Fibroblast of the conjunctiva (primary cell): ENCODE measurements at regions not wholly inside any gene's neighbourhood (a gene's known extent, or its start where the extent isn't known, plus 50 kb on each side); places are given as distances from the start of the nearest gene placed in this dataset.
"Not testable (repeated sequence)": the region's sequence is repeated elsewhere in the genome, so short reads cannot be mapped to it uniquely, and the experiment has no call there.

Source experiments
- DNase-seq: peaks from one replicate; pipeline ENCODE4 v3.0.0-alpha.2; 2010; ENCODE audit warnings: low read depth

DNA sequence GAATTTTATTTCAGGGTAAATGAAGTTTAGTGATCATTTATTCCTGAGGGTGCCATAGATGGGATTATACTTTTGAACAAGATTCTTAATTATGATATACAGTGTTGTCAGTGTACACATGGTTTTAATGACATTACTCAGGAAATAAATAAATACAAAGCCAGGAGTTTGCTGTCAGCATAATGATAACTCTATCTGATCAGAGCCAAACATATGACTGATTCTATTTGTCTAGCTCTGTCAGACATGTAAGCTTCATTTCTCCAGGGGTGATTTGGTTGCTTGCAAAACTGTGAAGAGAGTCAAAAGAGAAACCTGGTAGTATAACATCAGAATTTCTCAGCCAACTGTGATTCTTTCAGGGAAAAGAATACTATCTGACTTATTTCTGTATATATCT lies 1425.8 kb upstream of the C9orf72 start:
- DNase-seq = no peak

DNA sequence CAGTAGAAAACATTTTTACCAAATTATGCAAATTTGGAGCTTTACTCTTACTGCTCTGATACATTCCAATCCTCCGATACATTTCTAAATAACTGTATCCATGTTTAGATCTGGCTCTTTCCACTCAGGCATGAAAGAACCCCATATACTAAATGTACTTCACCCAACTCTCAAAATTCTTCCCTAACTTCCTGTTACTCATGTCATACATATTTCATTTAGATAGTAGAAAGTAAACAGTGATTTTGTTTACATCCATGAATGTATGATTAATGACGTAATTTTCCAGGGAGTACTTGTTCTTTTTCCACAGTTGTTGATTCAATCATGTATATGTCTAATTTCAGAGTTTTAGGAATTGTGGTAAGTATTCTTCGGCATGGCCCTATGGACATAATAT lies 1426.5 kb upstream of the C9orf72 start:
- no peak for DNase-seq

DNA sequence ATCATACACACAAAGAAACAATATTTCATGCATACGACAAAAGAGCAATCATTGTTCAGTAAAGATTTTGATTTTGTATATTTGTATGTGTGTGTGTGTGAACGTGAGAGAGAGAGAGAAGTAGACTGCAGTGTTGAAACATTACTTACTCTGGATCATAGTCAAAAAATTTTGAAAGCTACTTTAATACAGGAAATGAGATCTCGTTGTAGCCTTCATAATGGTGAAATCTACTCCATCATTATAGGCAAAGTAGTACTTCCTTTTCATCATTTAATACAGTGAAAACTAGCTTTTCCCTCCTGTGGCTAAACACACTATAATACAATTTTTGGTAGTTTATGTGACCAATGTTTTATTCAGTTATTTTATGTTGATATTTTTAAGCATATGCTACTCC lies 1427.7 kb upstream of the C9orf72 start:
- no peak for DNase-seq

DNA sequence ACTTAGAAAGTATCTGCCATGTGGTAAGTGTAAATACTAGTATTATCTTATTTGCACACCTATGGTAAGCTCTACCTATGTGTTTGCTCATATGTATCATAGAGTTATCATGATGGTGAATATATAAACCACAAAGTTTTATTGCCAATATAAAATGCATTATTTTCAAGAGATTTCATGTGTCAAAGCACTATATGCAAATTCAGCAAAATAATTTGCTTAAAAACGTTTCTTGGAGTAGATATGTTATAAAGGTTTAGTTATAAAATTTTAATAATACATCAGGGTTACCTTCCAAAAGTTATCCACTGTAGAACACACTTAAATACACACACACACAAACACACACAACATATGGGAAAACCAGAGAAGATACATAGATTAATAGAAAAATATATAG lies 1431.7 kb upstream of the C9orf72 start:
- no peak for DNase-seq

DNA sequence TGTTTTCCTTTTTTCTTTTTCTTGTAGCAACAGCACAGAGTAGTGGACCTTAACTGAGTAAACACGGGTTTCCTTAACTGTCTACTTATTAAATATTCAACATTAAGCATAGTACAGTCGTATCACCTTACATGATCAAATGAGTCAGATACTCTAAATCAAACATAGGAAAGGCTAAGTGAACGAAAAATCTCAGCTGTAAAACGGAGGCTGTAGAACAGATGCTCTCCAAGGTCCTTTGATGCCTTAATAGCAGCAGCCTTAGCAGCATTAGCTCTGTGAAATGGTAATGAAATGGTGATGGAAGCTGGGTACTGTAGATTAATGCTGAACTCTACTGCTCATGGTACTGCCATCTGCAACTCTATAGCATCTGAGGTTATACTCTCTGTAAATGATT lies 1433.3 kb upstream of the C9orf72 start:
- no peak for DNase-seq

DNA sequence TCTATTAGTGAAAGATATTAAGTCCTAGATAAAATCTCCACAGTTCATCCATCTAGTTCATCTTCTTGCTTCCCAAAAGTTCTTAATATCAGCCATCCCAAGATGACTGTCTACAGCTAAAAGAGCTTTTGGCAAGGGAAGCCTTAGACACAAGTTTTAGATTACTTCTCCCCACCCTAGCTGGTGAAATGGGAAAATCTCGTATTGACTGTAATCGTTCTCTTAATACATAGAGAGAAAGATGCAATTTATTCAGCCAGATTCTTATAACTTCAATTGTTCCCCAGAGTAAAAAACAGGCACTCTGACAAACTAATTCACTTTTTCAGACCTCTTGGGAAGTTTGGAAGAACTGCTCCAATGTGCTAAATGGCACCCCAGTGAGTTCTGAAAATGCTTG lies 1439.6 kb upstream of the C9orf72 start:
- no peak for DNase-seq

DNA sequence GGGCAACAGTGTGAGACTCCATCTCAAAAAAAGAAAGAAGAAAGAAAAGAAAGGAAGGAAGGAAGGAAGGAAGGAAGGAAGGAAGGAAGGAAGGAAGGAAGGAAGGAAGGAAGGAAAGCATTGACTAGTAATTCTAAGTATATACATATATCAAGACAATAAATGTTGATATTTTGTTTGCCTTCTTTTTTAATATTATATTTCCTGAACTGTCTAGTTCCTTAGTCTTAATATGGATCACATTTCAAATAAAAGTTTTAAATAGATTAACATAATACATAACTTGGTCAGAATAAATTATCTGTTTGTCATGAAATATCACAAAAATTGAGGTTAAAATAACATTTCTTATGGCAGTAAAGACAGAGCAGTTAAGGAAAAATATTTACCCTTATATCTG lies 1448.4 kb upstream of the C9orf72 start:
- no peak for DNase-seq

DNA sequence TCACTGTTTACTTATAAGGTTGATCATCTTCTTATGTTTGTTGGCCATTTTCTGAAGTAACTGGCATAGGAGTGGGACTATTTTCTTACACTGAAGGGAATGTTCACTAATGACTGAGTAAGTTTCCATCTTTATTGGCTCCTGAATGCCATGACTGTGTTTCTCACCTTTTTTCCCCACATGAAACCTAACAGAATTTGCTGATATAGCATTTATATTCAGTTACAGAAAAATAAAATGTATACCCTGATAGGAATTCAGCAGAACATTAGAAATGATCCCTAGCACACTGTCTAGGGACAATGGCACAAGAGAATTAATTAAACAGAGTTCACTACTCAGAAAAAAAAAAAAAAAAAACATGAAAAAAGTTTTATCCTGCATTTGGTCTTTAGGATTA lies 1465.1 kb upstream of the C9orf72 start:
- no peak for DNase-seq

DNA sequence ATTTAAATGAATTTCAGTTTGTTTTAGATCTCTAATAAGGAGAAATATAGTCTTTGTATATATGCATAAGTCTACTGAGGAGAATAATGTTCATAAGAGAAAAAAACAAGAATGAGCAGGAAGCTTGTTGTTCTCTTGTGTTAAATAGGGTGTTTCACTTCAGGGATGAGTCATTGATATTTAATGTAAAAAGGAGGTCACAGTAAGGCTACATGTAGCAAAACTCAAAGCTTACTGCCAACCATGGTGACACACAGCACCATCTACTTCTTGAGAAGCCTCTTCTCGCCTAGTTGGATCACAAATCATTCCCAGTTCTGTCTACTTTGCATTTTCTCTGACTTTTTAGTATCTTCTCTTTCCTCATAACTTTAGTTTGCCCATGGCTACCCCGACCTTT lies 1466.0 kb upstream of the C9orf72 start:
- no peak for DNase-seq

DNA sequence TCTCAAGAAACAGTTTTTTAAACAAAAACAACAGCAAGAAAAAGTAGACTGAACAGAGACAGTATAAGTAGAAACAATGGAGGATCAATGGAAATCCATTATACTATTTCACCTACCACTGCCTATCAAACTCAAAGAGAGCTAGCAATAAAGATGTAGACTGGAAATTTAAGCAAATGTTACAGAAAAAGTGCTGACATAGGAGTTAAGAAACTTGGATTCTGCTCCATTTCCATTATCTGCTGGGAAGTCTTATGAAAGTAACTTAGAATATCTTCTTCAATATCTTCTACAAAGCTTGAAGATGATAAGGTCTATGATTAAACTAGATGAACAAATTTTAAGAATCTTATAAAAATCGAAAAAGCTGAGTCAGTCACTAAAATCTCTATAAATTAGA lies 1469.8 kb upstream of the C9orf72 start:
- no peak for DNase-seq

DNA sequence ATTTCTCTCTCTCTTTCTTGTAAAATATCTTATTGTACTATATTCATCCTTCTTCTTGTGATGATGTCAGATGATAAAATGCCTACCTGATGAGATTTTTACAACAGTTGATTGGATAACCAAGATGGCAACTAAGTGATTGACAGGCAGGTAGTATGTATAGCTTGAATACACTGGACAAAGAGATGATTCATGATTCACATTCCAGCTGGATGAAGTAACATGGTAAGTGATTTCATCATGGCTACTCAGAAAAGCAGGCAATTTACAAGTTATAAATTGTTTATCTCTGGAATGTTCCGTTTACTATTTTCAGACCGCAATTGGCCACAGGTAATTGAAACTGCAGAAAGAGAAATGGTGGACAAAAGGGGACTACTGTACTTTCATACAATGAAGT lies 1471.7 kb upstream of the C9orf72 start:
- DNase-seq = no peak

DNA sequence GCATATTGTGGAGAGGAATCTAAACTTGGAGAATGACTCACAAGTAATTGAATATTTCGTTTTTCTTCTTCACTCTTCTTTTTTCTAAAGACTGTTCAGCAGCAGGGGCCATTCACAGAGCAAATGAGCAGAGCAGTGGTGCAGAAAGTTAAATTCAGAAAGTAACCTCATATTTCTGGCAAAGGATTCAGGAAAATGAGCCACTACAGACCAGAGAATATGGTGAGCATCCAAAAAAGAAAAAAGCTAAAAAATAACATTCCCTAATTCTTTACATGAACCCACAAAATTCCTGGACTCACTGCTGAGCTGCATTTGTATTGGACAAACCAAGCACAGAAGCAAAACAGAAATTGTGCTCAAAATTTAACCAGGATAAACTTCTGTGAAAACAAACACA lies 1486.8 kb upstream of the C9orf72 start:
- DNase-seq = no peak

DNA sequence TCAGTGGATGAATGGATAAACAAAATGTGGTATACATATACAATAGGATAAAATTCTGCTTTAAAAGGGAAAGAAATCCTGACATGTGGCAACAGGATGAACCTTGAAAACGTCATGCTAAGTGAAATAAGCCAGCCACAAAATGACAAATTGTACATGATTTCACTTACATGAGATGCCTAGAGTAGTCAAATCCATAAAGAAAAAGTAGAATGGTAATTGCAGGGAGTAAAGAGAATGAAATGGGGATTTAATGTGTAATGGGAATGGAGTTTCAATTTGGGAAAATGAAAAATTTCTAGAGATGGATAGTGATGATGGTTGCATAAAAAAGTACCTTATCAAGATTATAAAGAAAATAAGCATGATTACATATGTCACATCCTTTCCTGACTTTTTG lies 1489.2 kb upstream of the C9orf72 start:
- DNase-seq = no peak

DNA sequence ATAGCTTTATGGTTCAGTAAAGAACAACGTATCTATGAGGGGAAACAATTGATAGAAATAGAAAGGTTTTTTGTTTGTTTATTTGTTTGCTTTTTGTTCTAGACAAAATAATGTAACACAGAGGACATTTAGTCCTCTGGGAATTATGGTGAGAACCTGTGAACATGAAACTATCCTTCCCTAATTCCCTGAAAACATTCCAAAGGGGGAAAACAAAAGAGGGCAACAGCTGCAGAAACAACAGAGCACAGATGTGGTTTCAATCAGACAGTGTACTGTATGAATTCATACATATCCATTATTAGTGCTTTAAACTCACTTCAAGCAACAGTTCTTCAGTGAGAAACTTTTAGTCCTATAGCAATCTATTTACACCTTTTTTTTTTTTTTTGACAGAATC lies 1489.8 kb upstream of the C9orf72 start:
- DNase-seq = no peak

DNA sequence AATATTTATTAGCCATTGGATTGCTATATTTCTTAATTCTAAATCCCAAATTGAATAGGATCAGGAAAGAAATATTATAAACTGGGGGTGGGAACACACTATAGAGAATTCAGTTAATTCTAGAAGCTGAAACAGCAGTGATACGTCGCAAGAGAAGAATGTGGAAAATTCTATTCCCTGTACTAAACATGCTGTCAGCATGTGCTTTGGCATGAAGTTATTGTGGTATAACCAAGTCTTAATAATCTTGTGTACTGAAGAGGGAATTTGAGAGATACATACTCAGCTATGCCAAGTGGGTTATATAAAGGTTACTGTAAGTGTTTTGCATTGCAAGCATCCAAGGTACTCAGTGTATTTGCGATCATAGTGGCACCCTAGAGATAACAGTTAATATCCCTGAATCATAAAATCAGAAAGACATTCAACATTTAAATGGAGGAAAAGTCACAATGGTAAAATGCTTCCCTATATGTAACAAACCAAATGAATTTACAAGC lies 1492.9 kb upstream of the C9orf72 start:
- DNase-seq = no peak

DNA sequence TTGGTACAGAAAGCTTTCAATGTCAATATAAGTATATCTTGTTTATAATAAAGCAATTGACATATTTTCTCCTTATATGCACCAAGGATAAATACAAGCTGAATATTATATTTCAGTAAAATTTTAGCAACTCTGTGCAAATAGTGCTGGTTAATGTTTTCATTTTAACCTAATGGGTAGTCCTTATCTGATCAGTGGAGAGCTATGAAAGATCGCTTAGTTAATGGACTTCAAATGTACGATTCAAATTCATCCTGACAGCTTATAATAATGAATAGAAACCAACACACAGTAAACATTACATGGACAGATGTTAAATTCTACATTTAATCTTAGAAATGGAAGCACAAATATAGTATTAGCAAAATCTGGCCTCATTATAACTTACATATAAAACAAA lies 1495.2 kb upstream of the C9orf72 start:
- no peak for DNase-seq

DNA sequence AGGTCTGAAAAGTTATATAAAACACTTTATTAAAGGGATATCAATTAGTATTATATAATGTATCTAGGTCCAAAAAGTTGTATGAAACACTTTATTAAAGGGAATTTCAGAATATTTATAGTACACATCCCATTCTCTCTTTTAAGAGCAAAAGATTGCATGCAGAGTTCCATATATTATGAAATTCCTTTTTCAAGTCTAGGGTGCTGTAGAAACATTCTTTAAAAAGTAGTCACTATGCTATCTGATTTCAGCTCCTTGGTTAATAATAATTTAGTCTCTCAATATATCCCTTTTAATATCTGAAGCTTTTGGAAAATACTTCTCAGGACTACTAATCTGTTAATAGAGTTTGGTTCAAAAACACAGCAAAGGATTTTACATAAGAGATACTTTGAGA lies 1496.1 kb upstream of the C9orf72 start:
- no peak for DNase-seq

DNA sequence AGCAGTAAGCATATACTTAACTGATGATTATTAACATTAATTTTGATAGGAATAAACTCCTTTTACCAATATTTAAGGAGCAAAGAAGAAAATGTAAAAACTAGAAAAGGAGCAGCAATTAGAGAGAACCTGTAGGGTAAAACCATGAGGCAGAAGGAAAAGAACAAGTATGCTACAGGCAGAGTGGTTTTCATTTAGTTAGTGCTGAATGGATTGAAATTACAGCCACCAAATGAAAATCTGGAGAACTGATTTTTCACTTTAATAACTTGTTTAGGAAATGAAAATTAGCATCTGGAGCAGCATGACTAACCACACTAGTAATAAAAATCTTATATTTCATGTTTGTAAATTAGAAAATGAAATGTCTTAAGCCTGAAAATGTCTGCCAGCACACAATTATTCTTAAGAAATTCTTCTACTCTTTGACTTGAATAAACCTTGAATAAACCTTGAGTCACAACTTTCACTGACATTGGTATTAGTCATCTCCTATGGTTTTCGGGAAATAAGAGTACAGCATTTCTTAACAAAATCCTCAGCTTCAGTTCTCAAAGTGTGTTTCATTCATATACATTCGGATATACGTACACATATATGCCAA lies 1504.9 kb upstream of the C9orf72 start:
- DNase-seq = peak; percentile 6

DNA sequence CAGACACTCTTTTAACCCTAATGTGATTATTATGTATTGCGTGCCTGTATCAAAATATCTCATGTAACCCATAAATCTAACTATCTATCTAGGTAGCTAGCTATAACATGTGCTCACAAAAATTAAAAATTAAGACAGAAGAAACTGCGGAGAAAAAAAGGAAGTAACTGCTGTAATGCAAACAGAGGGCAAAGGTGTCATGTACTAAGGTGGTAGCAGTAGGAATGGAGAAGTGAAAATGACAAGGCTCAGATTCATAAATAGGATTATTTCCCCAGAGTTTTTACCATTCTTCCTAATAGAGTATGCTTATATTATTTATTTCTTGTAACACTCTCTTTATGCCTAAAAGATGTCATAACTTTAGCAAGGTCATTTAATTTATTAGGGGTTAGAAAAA lies 1527.5 kb upstream of the C9orf72 start:
- DNase-seq = no peak

DNA sequence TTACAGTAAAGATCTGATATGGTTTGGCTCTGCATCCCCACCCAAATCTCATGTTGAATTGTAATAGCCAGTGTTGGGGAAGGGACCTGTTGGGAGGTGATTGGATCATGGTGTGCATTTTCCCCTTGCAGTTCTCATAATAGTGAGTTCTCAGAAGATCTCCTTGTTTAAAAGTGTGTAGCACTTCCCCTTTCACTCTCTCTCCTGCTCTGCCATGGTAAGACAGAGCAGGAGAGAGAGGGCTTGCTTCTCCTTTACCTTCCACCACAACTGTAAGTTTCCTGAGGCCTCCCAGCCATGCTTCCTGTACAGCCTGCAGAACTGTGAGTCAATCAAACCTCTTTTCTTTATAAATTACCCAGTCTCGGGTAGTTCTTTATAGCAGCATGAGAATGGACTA lies 1530.9 kb upstream of the C9orf72 start:
- DNase-seq = not testable (repeated sequence)

DNA sequence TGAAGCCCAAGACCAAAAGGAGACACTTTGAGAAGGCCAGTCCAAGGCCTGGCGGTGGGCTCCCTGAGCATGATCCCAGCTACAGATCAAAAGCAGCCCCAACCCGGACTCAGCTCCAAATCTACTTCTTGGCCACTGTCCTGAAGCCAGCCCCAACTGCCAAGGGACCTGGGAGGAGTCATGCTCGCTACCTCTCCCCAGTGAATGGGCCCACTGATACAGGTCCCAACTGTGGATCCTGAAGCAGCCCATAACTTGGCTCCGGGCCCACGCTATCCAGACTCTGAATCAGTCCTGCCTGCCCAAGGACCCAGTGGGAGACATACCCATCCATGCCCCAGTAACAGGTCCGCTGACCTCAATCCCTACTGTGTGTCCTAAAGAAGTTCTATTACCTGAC lies 1545.3 kb upstream of the C9orf72 start:
- no peak for DNase-seq

DNA sequence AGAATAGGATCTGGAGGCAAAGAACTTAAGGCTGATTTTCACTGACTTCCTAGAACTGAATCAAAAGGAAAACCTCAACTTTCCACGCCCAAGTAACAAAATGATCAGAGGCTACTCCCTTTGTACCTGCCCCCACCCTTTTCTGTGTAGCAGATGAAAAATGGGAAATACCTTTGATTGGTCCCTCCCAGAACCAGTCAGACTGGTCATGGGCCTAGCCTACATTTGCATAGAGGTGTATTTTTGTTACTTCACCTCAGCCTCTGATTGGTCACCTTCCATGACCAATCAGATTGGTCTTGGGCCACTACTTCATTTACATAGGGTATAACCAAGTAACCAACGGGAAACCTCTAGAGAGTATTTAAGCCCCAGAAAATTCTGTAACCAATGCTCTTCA lies 1553.5 kb upstream of the C9orf72 start:
- DNase-seq = no peak

DNA sequence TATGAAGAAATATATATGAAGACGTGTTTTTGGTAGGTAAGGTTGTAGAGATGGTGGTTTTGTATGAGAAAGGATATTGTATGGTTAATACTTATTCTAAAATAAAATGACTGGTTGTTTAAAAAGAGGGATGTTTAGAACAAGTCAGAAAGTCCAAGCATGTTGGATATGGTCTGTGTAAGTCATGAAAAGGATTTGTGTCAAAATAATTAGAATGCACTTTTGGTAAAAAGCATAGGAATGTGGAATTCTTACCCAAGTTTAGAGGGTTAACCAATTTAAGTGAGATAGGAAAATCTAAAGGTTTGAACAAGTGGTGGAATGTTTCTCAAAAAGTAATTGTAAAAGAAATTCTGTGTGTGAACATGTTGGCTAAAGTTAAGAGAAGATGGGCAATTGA lies 1556.5 kb upstream of the C9orf72 start:
- DNase-seq = no peak

DNA sequence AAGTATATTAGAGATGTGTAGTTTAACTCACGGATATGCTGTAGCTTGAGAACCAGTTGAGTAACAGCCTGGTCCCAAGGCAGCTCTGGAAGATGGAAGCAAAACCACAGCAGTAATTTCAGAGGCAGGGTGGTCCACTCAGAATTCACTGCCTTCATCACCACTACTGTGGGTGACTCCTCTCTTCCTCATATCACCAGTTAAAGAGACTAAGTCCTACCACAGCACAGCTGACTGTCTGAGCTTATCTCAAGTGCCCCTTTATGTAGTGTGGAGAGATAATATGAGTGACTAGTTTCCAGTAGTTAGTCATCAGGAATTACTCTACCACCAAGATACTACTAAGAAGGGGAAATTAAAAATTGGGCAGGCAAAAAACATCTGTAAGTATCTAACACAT lies 1571.2 kb upstream of the C9orf72 start:
- no peak for DNase-seq

DNA sequence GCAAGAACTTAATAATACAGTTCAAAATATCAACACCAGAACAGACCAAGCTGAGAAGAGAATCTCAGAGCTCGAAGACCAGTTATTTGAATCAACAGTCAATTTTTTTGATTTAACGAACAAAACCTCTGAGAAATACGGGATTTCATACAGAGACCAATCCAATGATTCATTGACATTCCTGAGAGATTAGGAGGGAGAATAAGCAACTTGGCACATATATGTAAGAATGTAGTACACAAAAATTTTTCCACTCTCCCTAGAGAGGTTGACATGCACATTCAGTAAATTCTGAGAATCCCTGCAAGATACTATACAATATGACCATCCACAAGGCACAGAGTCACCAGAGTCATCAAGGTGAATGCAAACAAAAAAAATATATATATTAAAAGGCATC lies 1577.3 kb upstream of the C9orf72 start:
- DNase-seq = no peak
